Endothelial cell of umbilical vein (primary cell): ENCODE measurements at regions not wholly inside any gene's neighbourhood (a gene's known extent, or its start where the extent isn't known, plus 50 kb on each side); places are given as distances from the start of the nearest gene placed in this dataset.

ENCODE experiments used
- BruUV-seq: library from RNA; stranded (reverse); fragments of 400-500 nt; replicated peaks from 2 replicates; lab custom pipeline; 2021; lab: Mats Ljungman, UMichigan
- CTCF ChIA-PET: fragments of 300-600, 350-600 bp; sonication (Branson Sonifier 250); formaldehyde crosslinking; loops from one replicate; lab custom pipeline; 2021; ENCODE audit warnings: antibody characterized with exemption, inconsistent platforms; lab: Charles Lee
- POLR2A ChIA-PET: fragments of 300-600, 350-600 bp; sonication (Branson Sonifier 250); formaldehyde crosslinking; loops from one replicate; lab custom pipeline; 2021; ENCODE audit warnings: antibody characterized with exemption, inconsistent platforms; lab: Charles Lee
- DNase-seq: peaks from one replicate; pipeline ENCODE4 v3.0.0-alpha.2; 2011; ENCODE audit warnings: low read depth, low spot score
- FAIRE-seq: peaks from 2 replicates; lab custom pipeline; 2011; peaks lifted over from hg19 to GRCh38; lab: Jason Lieb, UNC
- H2AFZ ChIP-seq: 2 replicates; pipeline ENCODE4 v1.6.0; 2012; ENCODE audit warnings: low read depth, low read length, control low read depth, inconsistent platforms
- H3K27ac ChIP-seq: 2 replicates; pipeline ENCODE4 v1.5.1; 2011; ENCODE audit warnings: low read depth, mild to moderate bottlenecking, control low read depth, low read length, moderate library complexity; ENCODE audit not compliant: insufficient read depth
- H3K27me3 ChIP-seq, 2 experiments: 2 replicates each; pipeline versions ENCODE4 v1.6.0 to v1.6.1; 2011; ENCODE audit warnings: low read length in 2 of 2, mixed read lengths in 1 of 2; ENCODE audit not compliant: control insufficient read depth in 2 of 2, insufficient read depth in 2 of 2
- H3K36me3 ChIP-seq, 2 experiments: 2 replicates in 1 of 2; 3 replicates in 1 of 2; pipeline ENCODE4 v1.5.1; 2011; ENCODE audit warnings: low read length in 2 of 2, mild to moderate bottlenecking in 1 of 2, moderate library complexity in 1 of 2; ENCODE audit not compliant: control insufficient read depth in 2 of 2, insufficient read depth in 2 of 2; ENCODE audit errors: extremely low read depth in 1 of 2
- H3K4me1 ChIP-seq: 3 replicates; pipeline ENCODE4 v1.5.1; 2011; ENCODE audit warnings: mild to moderate bottlenecking, low read length; ENCODE audit not compliant: control insufficient read depth, insufficient read depth; ENCODE audit errors: extremely low read depth
- H3K4me2 ChIP-seq: 2 replicates; pipeline ENCODE4 v1.6.1; 2011; ENCODE audit warnings: low read length, control low read depth, mixed read lengths; ENCODE audit not compliant: insufficient read depth
- H3K4me3 ChIP-seq, 3 experiments: fragments of 200-600 bp in 1 of 3; sonication (generic), shearing (Covaris generic) in 1 of 3; replicated peaks in 1 of 3; 2 replicates each; pipeline ENCODE4 v1.5.1; 2011 to 2016; ENCODE audit warnings: control low read depth in 3 of 3, low read length in 3 of 3, mild to moderate bottlenecking in 2 of 3, inconsistent platforms in 1 of 3, low read depth in 1 of 3, moderate library complexity in 1 of 3; ENCODE audit not compliant: insufficient read depth in 1 of 3
- H3K79me2 ChIP-seq: 2 replicates; pipeline ENCODE4 v1.6.0; 2012; ENCODE audit warnings: low read length, inconsistent platforms; ENCODE audit not compliant: control insufficient read depth, insufficient read depth
- H3K9ac ChIP-seq: replicated peaks from 2 replicates; pipeline ENCODE3; 2011; ENCODE audit warnings: low read length, control low read depth; ENCODE audit not compliant: insufficient read depth; ENCODE audit errors: extremely low read depth
- H3K9me1 ChIP-seq: replicated peaks from 3 replicates; pipeline ENCODE4 v1.6.0; 2011; ENCODE audit warnings: mild to moderate bottlenecking, low read length; ENCODE audit not compliant: control insufficient read depth, insufficient read depth; ENCODE audit errors: extremely low read depth
- H3K9me3 ChIP-seq: replicated peaks from 2 replicates; pipeline ENCODE4 v1.5.1; 2012; ENCODE audit warnings: low read length, inconsistent platforms; ENCODE audit not compliant: control insufficient read depth, insufficient read depth
- H4K20me1 ChIP-seq: replicated peaks from 2 replicates; pipeline ENCODE3; 2011; ENCODE audit warnings: mild to moderate bottlenecking, low read length; ENCODE audit not compliant: control insufficient read depth, insufficient read depth; ENCODE audit errors: extremely low read depth
- EZH2 ChIP-seq: IDR thresholded peaks from 2 replicates; pipeline ENCODE4 v1.6.1; 2012; ENCODE audit warnings: borderline replicate concordance, low read depth, mild to moderate bottlenecking, moderate library complexity, low read length, inconsistent platforms; ENCODE audit not compliant: severe bottlenecking
- FOS ChIP-seq: IDR thresholded peaks from 2 replicates; pipeline ENCODE4 v1.6.1; 2011; ENCODE audit warnings: mild to moderate bottlenecking, low read length, moderate library complexity, borderline replicate concordance; ENCODE audit not compliant: insufficient read depth
- GATA2 ChIP-seq: IDR thresholded peaks from 2 replicates; pipeline ENCODE4 v1.7.0; 2011; ENCODE audit warnings: low read depth, mild to moderate bottlenecking, moderate library complexity, mixed read lengths, low read length; ENCODE audit not compliant: insufficient read length, insufficient read depth
- JUN ChIP-seq: IDR thresholded peaks from 2 replicates; pipeline ENCODE4 v1.6.1; 2011; ENCODE audit warnings: borderline replicate concordance, low read depth; ENCODE audit not compliant: insufficient read length, insufficient read depth
- MYC ChIP-seq: IDR thresholded peaks from one replicate; pipeline ENCODE4 v1.6.1; 2011; ENCODE audit warnings: mild to moderate bottlenecking, low read depth, low read length
- POLR2A ChIP-seq: IDR thresholded peaks from 2 replicates; pipeline ENCODE4 v1.6.1; 2012; ENCODE audit warnings: low read depth, mild to moderate bottlenecking, control low read depth, low read length
- POLR2AphosphoS5 ChIP-seq: IDR thresholded peaks from 2 replicates; pipeline ENCODE4 v1.6.1; 2012; ENCODE audit warnings: low read depth, mild to moderate bottlenecking, control low read depth, low read length, moderate library complexity; ENCODE audit not compliant: insufficient read depth
- dilution Hi-C: fragments of 300-500 bp; cut with MboI; formaldehyde crosslinking; loops from one replicate; pipeline ENCODE4 v1.15.0; 2019; ENCODE audit warnings: low sequenced_read_pairs; ENCODE audit not compliant: extremely low pct_ligation_motif_present
- intact Hi-C: fragments of 100-400 bp; cut with micrococcal nuclease; formaldehyde crosslinking; loops from one replicate; pipeline ENCODE4 v1.10.0; 2022
- TF ChIP-seq, protein P1 (sequence below), 2 donors: IDR thresholded peaks; 1 replicate in 1 of 2; 2 replicates in 1 of 2; pipeline ENCODE4 v1.5.1; 2011; ENCODE audit warnings: low read length in 2 of 2, mild to moderate bottlenecking in 2 of 2, moderate library complexity in 2 of 2, control low read depth in 1 of 2, inconsistent platforms in 1 of 2, low read depth in 1 of 2; ENCODE audit not compliant: insufficient read depth in 1 of 2; ENCODE audit errors: extremely low read depth in 1 of 2
- TF ChIP-seq, protein P2 (sequence below): IDR thresholded peaks from 2 replicates; pipeline ENCODE4 v1.6.1; 2011; ENCODE audit not compliant: insufficient read depth, insufficient read length

DNA sequence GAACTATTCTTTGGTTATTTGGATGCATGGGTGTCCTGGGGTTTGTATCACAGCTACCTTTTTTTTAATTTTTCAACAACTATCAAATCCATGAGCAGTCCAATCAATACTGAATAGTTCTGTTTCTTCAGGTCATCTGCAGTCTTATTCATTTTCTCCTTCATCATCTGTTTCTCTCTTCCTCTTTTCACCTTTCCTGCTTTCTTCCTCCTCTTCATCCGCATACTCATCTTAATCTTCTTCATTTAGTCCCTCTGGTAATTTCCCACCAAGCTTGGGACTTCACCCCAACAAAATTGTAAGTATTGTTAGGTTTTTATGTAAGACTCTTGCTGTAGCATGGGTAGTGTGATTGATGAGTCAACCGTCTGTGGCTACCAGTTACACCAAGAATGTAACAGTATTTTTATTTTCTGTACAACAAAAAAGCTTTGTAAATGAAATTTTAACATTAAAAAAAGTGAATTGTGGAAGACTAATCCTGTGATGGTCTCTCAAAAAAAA is 184.1 kb upstream of the RNPC3 start:
- intact Hi-C loops: no loop called here
- Histone ChIP-seq H2AFZ (no peak overlapping the region), H3K9ac (no peak overlapping the region), H3K4me1 (no peaks in the 10 kb centered on the region), H3K27ac (no peak overlapping the region), H3K36me3 (no peaks in the 10 kb centered on the region), H3K27me3 (no peaks in the 10 kb centered on the region), H3K9me3 (no peaks in the 10 kb centered on the region), H3K9me1 (no peaks in the 10 kb centered on the region), H3K4me3 (no peak overlapping the region), H3K4me2 (no peak overlapping the region), H4K20me1 (no peaks in the 10 kb centered on the region), H3K79me2 (no peaks in the 10 kb centered on the region)
- BruUV-seq: no TSS peak
- TF ChIP-seq POLR2A (no peak), GATA2 (no peak), POLR2AphosphoS5 (no peak), EZH2 (no peak), MYC (no peak), FOS (no peak), JUN (no peak)
- TF ChIP-seq, protein P1, sequence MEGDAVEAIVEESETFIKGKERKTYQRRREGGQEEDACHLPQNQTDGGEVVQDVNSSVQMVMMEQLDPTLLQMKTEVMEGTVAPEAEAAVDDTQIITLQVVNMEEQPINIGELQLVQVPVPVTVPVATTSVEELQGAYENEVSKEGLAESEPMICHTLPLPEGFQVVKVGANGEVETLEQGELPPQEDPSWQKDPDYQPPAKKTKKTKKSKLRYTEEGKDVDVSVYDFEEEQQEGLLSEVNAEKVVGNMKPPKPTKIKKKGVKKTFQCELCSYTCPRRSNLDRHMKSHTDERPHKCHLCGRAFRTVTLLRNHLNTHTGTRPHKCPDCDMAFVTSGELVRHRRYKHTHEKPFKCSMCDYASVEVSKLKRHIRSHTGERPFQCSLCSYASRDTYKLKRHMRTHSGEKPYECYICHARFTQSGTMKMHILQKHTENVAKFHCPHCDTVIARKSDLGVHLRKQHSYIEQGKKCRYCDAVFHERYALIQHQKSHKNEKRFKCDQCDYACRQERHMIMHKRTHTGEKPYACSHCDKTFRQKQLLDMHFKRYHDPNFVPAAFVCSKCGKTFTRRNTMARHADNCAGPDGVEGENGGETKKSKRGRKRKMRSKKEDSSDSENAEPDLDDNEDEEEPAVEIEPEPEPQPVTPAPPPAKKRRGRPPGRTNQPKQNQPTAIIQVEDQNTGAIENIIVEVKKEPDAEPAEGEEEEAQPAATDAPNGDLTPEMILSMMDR (IDR thresholded peaks at IDR 0.05; ENCODE audit: extremely low read depth in 1 of 2, insufficient read depth in 1 of 2, low read depth in 1 of 2, low read length in 2 of 2): no peak
- TF ChIP-seq, protein P2, sequence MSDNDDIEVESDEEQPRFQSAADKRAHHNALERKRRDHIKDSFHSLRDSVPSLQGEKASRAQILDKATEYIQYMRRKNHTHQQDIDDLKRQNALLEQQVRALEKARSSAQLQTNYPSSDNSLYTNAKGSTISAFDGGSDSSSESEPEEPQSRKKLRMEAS: no peak
- dilution Hi-C loops: no loop called here
- DNase-seq (no peak), FAIRE-seq (no peak)
- ChIA-PET POLR2A (no interaction called here), CTCF (no interaction called here)
